ENCODE measurements at regions not wholly inside any gene's neighbourhood (a gene's known extent, or its start where the extent isn't known, plus 50 kb on each side); places are given as distances from the start of the nearest gene placed in this dataset.

DNA sequence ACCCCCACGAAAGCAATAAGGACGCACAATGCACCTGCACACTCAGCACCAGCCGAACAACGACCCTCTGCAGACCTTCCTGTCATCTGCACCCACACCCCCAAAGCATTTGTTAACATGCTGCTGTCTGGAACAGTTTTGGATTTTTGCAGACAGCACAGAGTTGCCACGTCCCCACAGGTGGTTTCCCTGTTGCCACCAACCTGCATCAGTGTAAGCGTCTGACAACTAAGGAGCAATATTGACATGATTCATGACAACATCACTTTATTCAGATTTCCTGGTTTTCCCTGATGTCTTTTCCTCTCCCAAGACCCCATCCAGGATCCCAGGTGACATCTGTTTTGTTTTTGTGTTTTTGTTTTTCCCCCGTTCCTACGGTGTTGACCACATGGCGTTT is 150.7 kb upstream of the C14orf180 start:
- intact Hi-C loops (cut with DNase I; ENCODE audit: low total_unique reads) (no loop called here), in situ Hi-C loops (cut with MboI; ENCODE audit: low sequenced_read_pairs in 4 of 4) (no loop called here)
- no peak overlapping the region for H3K4me3 ChIP-seq
- no peaks in the 10 kb centered on the region for H3K9me3 ChIP-seq
- DNase-seq (no peak), ATAC-seq (no peak)
- no peaks in the 10 kb centered on the region for H3K36me3 ChIP-seq
- H3K27me3 ChIP-seq = peaks cover 9 to 13% (median 13%) of the 10 kb centered on the region in 3 donors
- no peaks in the 10 kb centered on the region for H3K4me1 ChIP-seq
- no peak overlapping the region for H3K27ac ChIP-seq
- TF ChIP-seq CTCF (IDR thresholded peaks at IDR 0.05 in 4 of 5, conservative IDR thresholded peaks at IDR 0.05 in 1 of 5) = no peak
- no peak for TF ChIP-seq POLR2A (IDR thresholded peaks at IDR 0.05)

GRCh38 chr14:104429291-104429861 is 150.2 kb upstream of the C14orf180 start:
- no peak for DNase-seq
- no peaks in the 10 kb centered on the region for H3K4me1 ChIP-seq
- H3K36me3 ChIP-seq = no peaks in the 10 kb centered on the region
- intact Hi-C loops (cut with DNase I; ENCODE audit: low total_unique reads) (no loop called here), in situ Hi-C loops (cut with MboI; ENCODE audit: low sequenced_read_pairs in 4 of 4) (no loop called here)
- H3K4me3 ChIP-seq = no peak overlapping the region
- H3K9me3 ChIP-seq = no peaks in the 10 kb centered on the region
- TF ChIP-seq CTCF (IDR thresholded peaks at IDR 0.05 in 4 of 5, conservative IDR thresholded peaks at IDR 0.05 in 1 of 5) = no peak
- H3K27ac ChIP-seq = no peak overlapping the region
- peaks cover 6 to 11% (median 8%) of the 10 kb centered on the region in 3 donors for H3K27me3 ChIP-seq
- no peak for ATAC-seq

- no peaks in the 10 kb centered on the region for H3K9me3 ChIP-seq
- peaks cover 2 to 4% of the 10 kb centered on the region in 2 donors for H3K4me1 ChIP-seq
- H3K4me3 ChIP-seq = no peak overlapping the region
- no peak overlapping the region for H3K27ac ChIP-seq
- in situ Hi-C loops (cut with MboI; ENCODE audit: low sequenced_read_pairs in 4 of 4) = no loop called here
- no peaks in the 10 kb centered on the region for H3K36me3 ChIP-seq
- H3K27me3 ChIP-seq = peaks cover 0 to 6% (median 0%) of the 10 kb centered on the region in 3 donors
- TF ChIP-seq POLR2A (IDR thresholded peaks at IDR 0.05) = no peak
- TF ChIP-seq CTCF (IDR thresholded peaks at IDR 0.05 in 4 of 5, conservative IDR thresholded peaks at IDR 0.05 in 1 of 5) = no peak
- DNase-seq (no peak), ATAC-seq (no peak)
- intact Hi-C loops (cut with DNase I; ENCODE audit: low total_unique reads) = no loop called here
Observed at GRCh38 chr14:104431351-104431928, 148.1 kb upstream of the C14orf180 start.

DNA sequence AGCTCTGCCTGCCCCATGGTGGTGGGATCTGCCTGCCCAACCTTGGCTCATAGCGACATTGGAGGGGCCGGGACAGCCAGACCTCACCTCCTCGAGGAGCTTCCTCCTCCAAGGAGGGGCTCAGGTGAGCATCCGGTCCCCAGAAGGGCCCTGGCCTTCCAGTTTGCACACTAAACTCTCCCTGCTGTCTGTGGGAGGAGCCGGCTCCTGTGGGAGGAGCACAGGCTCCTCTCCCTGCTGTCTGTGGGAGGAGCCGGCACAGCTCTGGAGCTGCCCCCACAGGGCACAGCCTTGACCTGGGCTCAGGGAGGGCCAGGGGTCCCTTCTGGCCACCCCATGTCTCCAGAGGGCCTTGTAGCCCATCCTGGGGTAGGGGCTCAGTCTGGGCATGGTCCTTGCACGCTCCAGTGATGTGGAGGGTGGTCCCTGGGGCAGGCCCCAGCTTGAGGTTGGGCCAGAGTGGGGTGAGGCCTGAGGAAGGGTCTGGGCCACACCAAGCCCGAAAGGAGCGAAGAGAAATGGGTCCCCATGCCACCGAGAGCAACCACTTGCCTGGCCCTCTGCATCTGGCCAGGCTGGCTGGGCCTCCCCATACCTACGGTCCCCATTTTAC is 147.5 kb upstream of the C14orf180 start:
- no peak for DNase-seq

More for the DNA sequence above, 147.5 kb upstream of the C14orf180 start:
- no peaks in the 10 kb centered on the region for H3K9me3 ChIP-seq
- no peaks in the 10 kb centered on the region for H3K36me3 ChIP-seq
- peaks cover 0 to 6% (median 0%) of the 10 kb centered on the region in 3 donors for H3K27me3 ChIP-seq
- in situ Hi-C loops (cut with MboI; ENCODE audit: low sequenced_read_pairs in 4 of 4) (no loop called here), intact Hi-C loops (cut with DNase I; ENCODE audit: low total_unique reads) (no loop called here)
- no peak overlapping the region for H3K4me3 ChIP-seq
- no peak for TF ChIP-seq POLR2A (IDR thresholded peaks at IDR 0.05)
- no peak for TF ChIP-seq CTCF (IDR thresholded peaks at IDR 0.05 in 4 of 5, conservative IDR thresholded peaks at IDR 0.05 in 1 of 5)
- peaks cover 8% of the 10 kb centered on the region in 2 donors for H3K4me1 ChIP-seq
- ATAC-seq = no peak
- no peak overlapping the region for H3K27ac ChIP-seq
